GM12864 (cell line): ENCODE measurements at regions not wholly inside any gene's neighbourhood (a gene's known extent, or its start where the extent isn't known, plus 50 kb on each side); places are given as distances from the start of the nearest gene placed in this dataset.

ENCODE experiments used
- DNase-seq: peaks from one replicate; pipeline ENCODE4 v3.0.0-alpha.2; 2011; ENCODE audit warnings: low read depth
- H3K4me3 ChIP-seq: 2 replicates; pipeline ENCODE4 v1.5.1; 2011; ENCODE audit warnings: mild to moderate bottlenecking, low read depth, low read length, control low read depth
- CTCF ChIP-seq: IDR thresholded peaks from 2 replicates; pipeline ENCODE4 v1.5.1; 2011; ENCODE audit warnings: low read depth, mild to moderate bottlenecking, moderate library complexity, low read length, control low read depth, inconsistent platforms; ENCODE audit errors: missing control alignments

GRCh38 chr17:6231886-6232731, 161.9 kb downstream of the WSCD1 start:
- no peak for TF ChIP-seq CTCF
- DNase-seq = no peak
- H3K4me3 ChIP-seq = no peak overlapping the region

GRCh38 chr17:6231465-6231864, 161.3 kb downstream of the WSCD1 start:
- no peak for DNase-seq
- H3K4me3 ChIP-seq = no peak overlapping the region

GRCh38 chr17:6218333-6218732, 148.2 kb downstream of the WSCD1 start:
- TF ChIP-seq CTCF = no peak
- no peak for DNase-seq
- H3K4me3 ChIP-seq = no peak overlapping the region

More at GRCh38 chr17:6231465-6231864, 161.3 kb downstream of the WSCD1 start:
- TF ChIP-seq CTCF = no peak

- H3K4me3 ChIP-seq = no peak overlapping the region
- TF ChIP-seq CTCF = no peak
- DNase-seq = no peak
Measured at GRCh38 chr17:6215071-6216035, 145.2 kb downstream of the WSCD1 start.

GRCh38 chr17:6213859-6214258, 143.7 kb downstream of the WSCD1 start:
- no peak for DNase-seq
- no peak overlapping the region for H3K4me3 ChIP-seq
- TF ChIP-seq CTCF = no peak

- no peak for TF ChIP-seq CTCF
- H3K4me3 ChIP-seq = no peak overlapping the region
- DNase-seq = no peak
Measured at GRCh38 chr17:6212766-6213165, 142.6 kb downstream of the WSCD1 start.
